ENCODE measurements at regions not wholly inside any gene's neighbourhood (a gene's known extent, or its start where the extent isn't known, plus 50 kb on each side); places are given as distances from the start of the nearest gene placed in this dataset.

DNA sequence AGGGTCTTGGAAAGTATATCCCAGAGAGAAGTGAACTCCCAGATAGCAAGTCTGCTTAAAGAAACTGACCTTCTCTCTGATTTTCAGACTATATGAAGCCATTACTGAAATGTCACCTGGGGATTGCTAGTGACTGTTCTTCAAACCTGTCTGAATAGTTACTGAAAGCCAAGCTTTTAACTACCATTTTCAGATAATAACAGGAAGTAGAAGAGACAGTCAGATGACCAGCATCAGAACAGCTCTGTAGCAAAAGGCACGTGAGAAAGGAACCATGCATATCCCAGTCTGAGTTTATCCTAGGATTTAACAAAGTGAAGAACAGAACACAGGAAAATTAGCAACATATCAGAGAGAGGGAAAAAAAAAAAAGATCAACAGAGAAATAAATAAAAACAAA is 74.9 kb upstream of the SELENOP start:
- no peak overlapping the region for H3K4me2 ChIP-seq (ENCODE audit: low read length)

DNA sequence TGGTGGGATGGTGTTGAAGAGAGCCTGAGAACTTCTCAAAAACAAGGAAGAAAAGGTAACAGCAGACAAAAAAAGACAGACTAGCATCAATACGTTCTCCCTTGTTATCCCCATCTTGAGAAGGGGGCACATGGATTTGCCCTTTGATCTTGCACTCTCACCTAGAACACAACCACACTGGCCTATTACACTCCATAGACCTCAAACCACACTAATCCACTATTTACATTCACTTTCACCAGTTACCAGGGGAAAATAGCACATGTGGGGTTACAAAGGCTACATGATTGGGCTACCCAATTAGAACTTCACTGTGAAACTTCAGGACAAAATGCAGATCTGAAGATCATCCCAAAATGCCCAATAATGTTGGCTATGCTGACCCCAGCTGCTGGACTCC is 72.6 kb upstream of the SELENOP start:
- H3K27me3 ChIP-seq (ENCODE audit: control insufficient read depth, insufficient read depth, low read length) = no peaks in the 10 kb centered on the region
- no peak overlapping the region for H3K4me3 ChIP-seq (ENCODE audit: low read depth, low read length)
- H3K27ac ChIP-seq = no peak overlapping the region
- no peaks in the 10 kb centered on the region for H3K9me3 ChIP-seq (ENCODE audit: control insufficient read depth, low read length)
- H3K9ac ChIP-seq = no peak overlapping the region
- no peak overlapping the region for H2AFZ ChIP-seq
- no peaks in the 10 kb centered on the region for H3K36me3 ChIP-seq (ENCODE audit: control insufficient read depth, insufficient read depth, low read length)
- peaks cover 7% of the 10 kb centered on the region for H3K4me1 ChIP-seq
- TF ChIP-seq, protein P1, sequence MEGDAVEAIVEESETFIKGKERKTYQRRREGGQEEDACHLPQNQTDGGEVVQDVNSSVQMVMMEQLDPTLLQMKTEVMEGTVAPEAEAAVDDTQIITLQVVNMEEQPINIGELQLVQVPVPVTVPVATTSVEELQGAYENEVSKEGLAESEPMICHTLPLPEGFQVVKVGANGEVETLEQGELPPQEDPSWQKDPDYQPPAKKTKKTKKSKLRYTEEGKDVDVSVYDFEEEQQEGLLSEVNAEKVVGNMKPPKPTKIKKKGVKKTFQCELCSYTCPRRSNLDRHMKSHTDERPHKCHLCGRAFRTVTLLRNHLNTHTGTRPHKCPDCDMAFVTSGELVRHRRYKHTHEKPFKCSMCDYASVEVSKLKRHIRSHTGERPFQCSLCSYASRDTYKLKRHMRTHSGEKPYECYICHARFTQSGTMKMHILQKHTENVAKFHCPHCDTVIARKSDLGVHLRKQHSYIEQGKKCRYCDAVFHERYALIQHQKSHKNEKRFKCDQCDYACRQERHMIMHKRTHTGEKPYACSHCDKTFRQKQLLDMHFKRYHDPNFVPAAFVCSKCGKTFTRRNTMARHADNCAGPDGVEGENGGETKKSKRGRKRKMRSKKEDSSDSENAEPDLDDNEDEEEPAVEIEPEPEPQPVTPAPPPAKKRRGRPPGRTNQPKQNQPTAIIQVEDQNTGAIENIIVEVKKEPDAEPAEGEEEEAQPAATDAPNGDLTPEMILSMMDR (IDR thresholded peaks at IDR 0.05) = no peak
- H3K79me2 ChIP-seq = no peaks in the 10 kb centered on the region
- H3K4me2 ChIP-seq (ENCODE audit: low read length) = no peak overlapping the region

More for the DNA sequence above, 74.9 kb upstream of the SELENOP start:
- Histone ChIP-seq H3K9ac (no peak overlapping the region), H3K27me3 (ENCODE audit: control insufficient read depth, insufficient read depth, low read length) (no peaks in the 10 kb centered on the region), H3K27ac (no peak overlapping the region), H3K4me1 (peaks cover 7% of the 10 kb centered on the region), H3K9me3 (ENCODE audit: control insufficient read depth, low read length) (no peaks in the 10 kb centered on the region), H3K36me3 (ENCODE audit: control insufficient read depth, insufficient read depth, low read length) (no peaks in the 10 kb centered on the region), H2AFZ (peak overlapping the region; percentile 17), H3K79me2 (no peaks in the 10 kb centered on the region), H3K4me3 (ENCODE audit: low read depth, low read length) (no peak overlapping the region)
- TF ChIP-seq, protein P1 (IDR thresholded peaks at IDR 0.05) = no peak

DNA sequence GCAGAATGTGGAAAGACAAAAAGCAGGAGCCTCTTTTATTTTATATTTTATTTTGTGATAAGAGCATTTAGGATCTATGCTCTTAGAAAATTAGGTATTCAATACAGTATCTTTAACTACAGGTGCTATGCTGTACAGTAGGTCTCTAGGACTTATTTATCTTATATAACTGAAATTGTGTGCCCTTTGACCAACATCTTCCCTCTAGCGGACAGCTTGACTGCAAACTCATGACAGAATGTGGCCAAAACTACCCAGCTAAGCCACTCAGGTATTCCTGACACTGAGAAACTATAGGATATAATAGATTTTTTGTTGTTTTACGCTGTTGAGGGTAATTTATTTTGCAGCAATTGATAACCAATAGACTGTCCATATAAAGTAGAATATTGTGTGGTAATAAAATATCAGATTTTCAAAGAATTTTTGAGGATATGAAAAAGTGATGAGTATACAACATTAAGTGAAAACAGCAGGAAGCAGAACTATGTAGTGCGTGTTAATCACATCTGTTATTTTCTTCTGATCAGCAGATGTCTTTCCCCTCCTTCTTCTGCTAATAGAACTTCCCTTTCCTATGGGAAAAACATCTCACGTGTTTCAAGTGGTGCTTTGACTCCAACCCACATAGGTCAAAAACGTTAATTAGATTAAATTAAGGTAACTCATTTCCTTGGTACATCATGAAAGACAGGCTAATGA is 69.9 kb upstream of the SELENOP start:
- H3K9ac ChIP-seq = no peak overlapping the region
- H3K4me1 ChIP-seq = peaks cover 15% of the 10 kb centered on the region
- H3K27ac ChIP-seq = no peak overlapping the region
- H3K4me2 ChIP-seq (ENCODE audit: low read length) = no peak overlapping the region
- no peaks in the 10 kb centered on the region for H3K9me3 ChIP-seq (ENCODE audit: control insufficient read depth, low read length)
- H3K79me2 ChIP-seq = no peaks in the 10 kb centered on the region
- no peaks in the 10 kb centered on the region for H3K36me3 ChIP-seq (ENCODE audit: control insufficient read depth, insufficient read depth, low read length)
- no peak overlapping the region for H2AFZ ChIP-seq
- no peak overlapping the region for H3K4me3 ChIP-seq (ENCODE audit: low read depth, low read length)
- TF ChIP-seq, protein P1 (IDR thresholded peaks at IDR 0.05) = no peak
- H3K27me3 ChIP-seq (ENCODE audit: control insufficient read depth, insufficient read depth, low read length) = no peaks in the 10 kb centered on the region

DNA sequence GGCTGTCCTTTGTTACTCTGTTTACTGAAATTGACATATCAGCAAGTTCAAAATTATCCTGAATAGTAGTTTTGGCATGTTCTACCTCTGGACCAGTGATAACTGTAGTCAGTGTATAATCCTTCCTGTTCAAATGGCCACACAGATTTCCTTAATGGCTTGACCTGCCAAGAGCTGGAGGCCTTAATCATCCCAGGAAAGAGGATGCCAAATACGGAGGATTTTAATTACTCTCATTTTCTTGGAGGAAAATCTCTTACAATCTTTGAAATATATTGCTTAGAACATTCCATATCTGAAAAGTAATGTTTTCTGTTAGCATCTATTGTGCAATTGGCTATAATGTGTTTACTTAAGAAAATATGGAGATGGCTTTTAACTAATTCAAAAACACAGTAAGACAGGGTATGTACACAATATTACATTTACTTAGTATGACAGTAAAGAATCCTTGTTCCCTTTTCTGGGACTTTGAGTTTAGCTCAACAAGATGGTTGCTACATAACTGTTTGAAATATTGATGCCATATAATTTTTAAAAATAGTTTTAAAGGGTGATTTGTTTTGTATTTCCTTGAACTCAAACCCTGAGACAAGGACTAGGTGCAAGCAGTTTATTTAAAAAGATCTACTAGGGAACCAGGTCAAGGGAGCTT is 68.9 kb upstream of the SELENOP start:
- H3K27me3 ChIP-seq (ENCODE audit: control insufficient read depth, insufficient read depth, low read length) = no peaks in the 10 kb centered on the region
- H3K79me2 ChIP-seq = no peaks in the 10 kb centered on the region
- no peak overlapping the region for H3K4me2 ChIP-seq (ENCODE audit: low read length)
- no peaks in the 10 kb centered on the region for H3K36me3 ChIP-seq (ENCODE audit: control insufficient read depth, insufficient read depth, low read length)
- no peak overlapping the region for H2AFZ ChIP-seq
- H3K27ac ChIP-seq = no peak overlapping the region
- TF ChIP-seq, protein P1 (IDR thresholded peaks at IDR 0.05) = no peak
- no peaks in the 10 kb centered on the region for H3K9me3 ChIP-seq (ENCODE audit: control insufficient read depth, low read length)
- H3K9ac ChIP-seq = no peak overlapping the region
- H3K4me3 ChIP-seq (ENCODE audit: low read depth, low read length) = no peak overlapping the region
- peaks cover 14% of the 10 kb centered on the region for H3K4me1 ChIP-seq
